Neural progenitor cell (in vitro differentiated cells): ENCODE measurements at regions not wholly inside any gene's neighbourhood (a gene's known extent, or its start where the extent isn't known, plus 50 kb on each side); places are given as distances from the start of the nearest gene placed in this dataset.
A peak's percentile ranks its signal among the peaks of the same experiment; 100 is the strongest.

Source experiments
- DNase-seq: peaks from one replicate; pipeline ENCODE4 v3.0.0-alpha.2; 2016; ENCODE audit warnings: low spot score
- H2AFZ ChIP-seq: fragments of 200-600 bp; sonication (generic); replicated peaks from 2 replicates; pipeline ENCODE4 v1.6.1; 2016; ENCODE audit warnings: antibody characterized with exemption
- H3F3A ChIP-seq: fragments of 200-600 bp; sonication (generic); 2 replicates; pipeline ENCODE4 v1.6.1; 2016; ENCODE audit warnings: antibody characterized with exemption, low read depth
- H3K27ac ChIP-seq: fragments of 200-600 bp; sonication (generic); 2 replicates; pipeline ENCODE4 v1.5.1; 2016; ENCODE audit warnings: mild to moderate bottlenecking
- H3K27me3 ChIP-seq: fragments of 200-600 bp; sonication (generic); 2 replicates; pipeline ENCODE4 v1.6.1; 2016; ENCODE audit warnings: mild to moderate bottlenecking, moderate library complexity
- H3K36me3 ChIP-seq: fragments of 200-600 bp; sonication (generic); 2 replicates; pipeline ENCODE4 v1.5.1; 2016
- H3K4me1 ChIP-seq: fragments of 200-600 bp; sonication (generic); 2 replicates; pipeline ENCODE4 v1.6.1; 2016; ENCODE audit warnings: mixed run types
- H3K4me2 ChIP-seq: fragments of 200-600 bp; sonication (generic); 2 replicates; pipeline ENCODE4 v1.6.1; 2016
- H3K4me3 ChIP-seq: fragments of 200-600 bp; sonication (generic); 2 replicates; pipeline ENCODE4 v1.5.1; 2016
- H3K79me2 ChIP-seq: fragments of 200-600 bp; sonication (generic); 2 replicates; pipeline ENCODE4 v1.6.1; 2016; ENCODE audit warnings: low read depth
- H3K9ac ChIP-seq: fragments of 200-600 bp; sonication (generic); 2 replicates; pipeline ENCODE4 v1.6.1; 2016
- H3K9me3 ChIP-seq: fragments of 200-600 bp; sonication (generic); 2 replicates; pipeline ENCODE4 v1.5.1; 2016; ENCODE audit warnings: low read depth
- H4K20me1 ChIP-seq: fragments of 200-600 bp; sonication (generic); 2 replicates; pipeline ENCODE4 v1.6.1; 2016; ENCODE audit warnings: low read depth
- H3K27ac Mint-ChIP-seq: 3 replicates; pipeline ENCODE4 v1.8.0; 2021; ENCODE audit warnings: mixed read lengths
- H3K27me3 Mint-ChIP-seq: 2 replicates; pipeline ENCODE4 v1.8.0; 2022; ENCODE audit warnings: low read depth, mild to moderate bottlenecking, inconsistent platforms, moderate library complexity, mixed read lengths; ENCODE audit not compliant: insufficient read depth
- H3K36me3 Mint-ChIP-seq: 3 replicates; pipeline ENCODE4 v1.8.0; 2021; ENCODE audit warnings: mixed read lengths
- H3K4me1 Mint-ChIP-seq: 3 replicates; pipeline ENCODE4 v1.8.0; 2021; ENCODE audit warnings: mixed read lengths
- H3K4me3 Mint-ChIP-seq: 3 replicates; pipeline ENCODE4 v1.8.0; 2021; ENCODE audit warnings: mild to moderate bottlenecking, moderate library complexity, mixed read lengths
- H3K9me3 Mint-ChIP-seq: 3 replicates; pipeline ENCODE4 v1.8.0; 2020; ENCODE audit warnings: mixed read lengths
- EZH2 ChIP-seq: fragments of 200-600 bp; sonication (generic); IDR thresholded peaks from 2 replicates; pipeline ENCODE4 v1.6.1; 2017; ENCODE audit warnings: antibody characterized with exemption, mild to moderate bottlenecking, moderate library complexity
- EZH2phosphoT487 ChIP-seq: fragments of 200-600 bp; sonication (generic); IDR thresholded peaks from 2 replicates; pipeline ENCODE4 v1.6.1; 2017; ENCODE audit warnings: antibody characterized with exemption
- TF ChIP-seq, protein P1 (sequence below): fragments of 200-600 bp; sonication (generic); IDR thresholded peaks from 2 replicates; pipeline ENCODE4 v1.5.1; 2017; ENCODE audit warnings: antibody characterized with exemption, mild to moderate bottlenecking

DNA sequence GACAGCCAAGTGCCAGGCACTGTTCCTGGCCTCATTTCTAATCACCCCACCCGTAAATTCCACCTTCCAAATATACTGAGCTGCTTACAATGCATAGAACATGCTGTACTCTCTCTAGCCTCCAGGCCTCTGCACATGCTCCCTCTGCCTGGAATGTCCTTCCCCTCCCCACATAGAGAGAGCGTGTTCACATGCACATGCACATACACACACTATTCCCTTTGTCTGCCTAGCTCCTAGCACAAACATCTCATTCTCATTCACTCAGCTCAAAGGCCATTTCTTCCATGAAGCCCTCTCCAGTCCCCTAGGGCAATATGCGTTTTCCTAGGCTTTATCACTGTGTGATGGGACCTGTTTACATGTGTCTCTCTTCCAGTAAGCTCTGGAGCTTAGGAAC, 144.6 kb downstream of the WT1 start:
- no peaks in the 10 kb centered on the region for H3K79me2 ChIP-seq
- H3F3A ChIP-seq, result no peaks in the 10 kb centered on the region
- H3K9ac ChIP-seq, result no peak overlapping the region
- no peak overlapping the region for H3K4me2 ChIP-seq
- Mint-ChIP-seq H3K36me3 (no peaks in the 10 kb centered on the region), H3K4me3 (no peak overlapping the region), H3K27ac (peak overlapping the region; percentile 33), H3K27me3 (peaks cover 2% of the 10 kb centered on the region), H3K4me1 (peaks cover 3% of the 10 kb centered on the region), H3K9me3 (peaks cover 2% of the 10 kb centered on the region)
- no peaks in the 10 kb centered on the region for H3K9me3 ChIP-seq
- H3K27me3 ChIP-seq, result no peaks in the 10 kb centered on the region
- no peak overlapping the region for H3K4me3 ChIP-seq
- no peak for DNase-seq
- no peaks in the 10 kb centered on the region for H4K20me1 ChIP-seq
- H3K4me1 ChIP-seq, result no peaks in the 10 kb centered on the region
- TF ChIP-seq EZH2phosphoT487, result no peak
- TF ChIP-seq EZH2, result no peak
- TF ChIP-seq, protein P1, sequence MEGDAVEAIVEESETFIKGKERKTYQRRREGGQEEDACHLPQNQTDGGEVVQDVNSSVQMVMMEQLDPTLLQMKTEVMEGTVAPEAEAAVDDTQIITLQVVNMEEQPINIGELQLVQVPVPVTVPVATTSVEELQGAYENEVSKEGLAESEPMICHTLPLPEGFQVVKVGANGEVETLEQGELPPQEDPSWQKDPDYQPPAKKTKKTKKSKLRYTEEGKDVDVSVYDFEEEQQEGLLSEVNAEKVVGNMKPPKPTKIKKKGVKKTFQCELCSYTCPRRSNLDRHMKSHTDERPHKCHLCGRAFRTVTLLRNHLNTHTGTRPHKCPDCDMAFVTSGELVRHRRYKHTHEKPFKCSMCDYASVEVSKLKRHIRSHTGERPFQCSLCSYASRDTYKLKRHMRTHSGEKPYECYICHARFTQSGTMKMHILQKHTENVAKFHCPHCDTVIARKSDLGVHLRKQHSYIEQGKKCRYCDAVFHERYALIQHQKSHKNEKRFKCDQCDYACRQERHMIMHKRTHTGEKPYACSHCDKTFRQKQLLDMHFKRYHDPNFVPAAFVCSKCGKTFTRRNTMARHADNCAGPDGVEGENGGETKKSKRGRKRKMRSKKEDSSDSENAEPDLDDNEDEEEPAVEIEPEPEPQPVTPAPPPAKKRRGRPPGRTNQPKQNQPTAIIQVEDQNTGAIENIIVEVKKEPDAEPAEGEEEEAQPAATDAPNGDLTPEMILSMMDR, result no peak
- no peaks in the 10 kb centered on the region for H3K36me3 ChIP-seq
- H3K27ac ChIP-seq, result no peak overlapping the region
- no peak overlapping the region for H2AFZ ChIP-seq

DNA sequence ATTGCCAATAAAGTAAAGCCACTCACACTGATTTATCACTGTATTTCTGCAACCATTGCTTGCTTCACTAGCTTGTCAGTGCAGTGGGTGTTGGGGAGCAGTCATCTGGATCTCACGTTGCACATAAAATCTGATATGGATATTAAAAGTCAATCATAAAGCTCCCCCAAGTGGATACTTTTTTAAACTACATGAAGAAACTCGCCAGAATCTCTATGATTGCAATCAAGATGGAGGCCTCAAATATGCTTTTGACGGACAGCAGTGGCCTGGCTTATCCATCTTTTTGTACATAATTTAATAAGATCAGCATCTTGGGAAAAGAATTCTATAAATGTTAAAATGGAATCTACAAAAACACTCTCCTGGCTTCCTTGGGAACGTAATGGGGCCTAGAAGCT, 137.7 kb downstream of the WT1 start:
- Histone ChIP-seq H3K4me2 (no peak overlapping the region), H3K36me3 (no peaks in the 10 kb centered on the region), H3K9me3 (no peaks in the 10 kb centered on the region), H3K27ac (no peak overlapping the region), H3K79me2 (no peaks in the 10 kb centered on the region), H4K20me1 (no peaks in the 10 kb centered on the region), H3K27me3 (no peaks in the 10 kb centered on the region), H3K9ac (no peak overlapping the region), H3F3A (no peaks in the 10 kb centered on the region), H3K4me3 (no peak overlapping the region), H2AFZ (no peak overlapping the region), H3K4me1 (no peaks in the 10 kb centered on the region)
- H3K4me3 Mint-ChIP-seq, result no peak overlapping the region
- TF ChIP-seq, protein P1, result peak; percentile 40
- TF ChIP-seq EZH2, result no peak
- no peaks in the 10 kb centered on the region for H3K9me3 Mint-ChIP-seq
- peak; percentile 4 for DNase-seq
- no peaks in the 10 kb centered on the region for H3K27me3 Mint-ChIP-seq
- peaks cover 8% of the 10 kb centered on the region for H3K4me1 Mint-ChIP-seq
- H3K36me3 Mint-ChIP-seq, result no peaks in the 10 kb centered on the region
- no peak overlapping the region for H3K27ac Mint-ChIP-seq

DNA sequence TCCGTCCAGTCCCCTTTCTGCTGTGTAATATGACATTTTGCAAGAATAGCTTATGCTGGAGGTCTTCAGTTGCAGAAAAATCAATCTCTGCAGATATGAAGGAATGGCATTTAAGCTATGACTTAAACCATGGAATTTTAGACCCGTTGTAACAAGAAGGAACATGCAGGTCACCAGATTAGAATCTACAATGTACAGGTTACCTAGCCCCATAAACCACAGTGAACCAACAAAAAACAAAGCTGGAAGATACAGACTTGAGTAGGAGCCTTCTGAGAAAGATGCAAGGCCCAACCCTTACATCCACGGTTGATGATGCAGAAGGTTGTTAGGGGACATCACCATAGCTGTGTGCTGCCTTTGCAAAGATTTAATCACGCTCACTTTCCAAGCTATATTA, 132.5 kb downstream of the WT1 start:
- no peak overlapping the region for H3K27ac Mint-ChIP-seq
- H3K36me3 Mint-ChIP-seq, result no peaks in the 10 kb centered on the region
- no peaks in the 10 kb centered on the region for H4K20me1 ChIP-seq
- no peaks in the 10 kb centered on the region for H3K4me1 Mint-ChIP-seq
- H3K9me3 Mint-ChIP-seq, result no peaks in the 10 kb centered on the region
- no peak overlapping the region for H3K4me3 ChIP-seq
- no peaks in the 10 kb centered on the region for H3K27me3 ChIP-seq
- TF ChIP-seq EZH2phosphoT487 (no peak), EZH2 (no peak)
- TF ChIP-seq, protein P1, result no peak
- no peak overlapping the region for H2AFZ ChIP-seq
- no peak overlapping the region for H3K9ac ChIP-seq
- H3K36me3 ChIP-seq, result no peaks in the 10 kb centered on the region
- H3F3A ChIP-seq, result no peaks in the 10 kb centered on the region
- H3K79me2 ChIP-seq, result no peaks in the 10 kb centered on the region
- no peak overlapping the region for H3K27ac ChIP-seq
- H3K9me3 ChIP-seq, result no peaks in the 10 kb centered on the region
- no peaks in the 10 kb centered on the region for H3K27me3 Mint-ChIP-seq
- no peak overlapping the region for H3K4me3 Mint-ChIP-seq
- H3K4me2 ChIP-seq, result no peak overlapping the region
- H3K4me1 ChIP-seq, result no peaks in the 10 kb centered on the region
- DNase-seq, result no peak

- Histone ChIP-seq H3K4me1 (no peaks in the 10 kb centered on the region), H3F3A (no peaks in the 10 kb centered on the region), H3K4me3 (no peak overlapping the region), H2AFZ (no peak overlapping the region), H3K9me3 (no peaks in the 10 kb centered on the region), H3K36me3 (no peaks in the 10 kb centered on the region), H4K20me1 (no peaks in the 10 kb centered on the region), H3K4me2 (no peak overlapping the region), H3K27ac (no peak overlapping the region), H3K9ac (no peak overlapping the region), H3K27me3 (no peaks in the 10 kb centered on the region), H3K79me2 (no peaks in the 10 kb centered on the region)
- Mint-ChIP-seq H3K4me1 (no peaks in the 10 kb centered on the region), H3K27ac (no peak overlapping the region), H3K36me3 (no peaks in the 10 kb centered on the region), H3K9me3 (no peaks in the 10 kb centered on the region), H3K4me3 (no peak overlapping the region), H3K27me3 (no peaks in the 10 kb centered on the region)
- no peak for TF ChIP-seq EZH2phosphoT487
- no peak for DNase-seq
Observed at GRCh38 chr11:32304521-32304920, 130.8 kb downstream of the WT1 start.
